A549 (cell line): ENCODE measurements at regions not wholly inside any gene's neighbourhood (a gene's known extent, or its start where the extent isn't known, plus 50 kb on each side); places are given as distances from the start of the nearest gene placed in this dataset.
"Not testable (repeated sequence)": the region's sequence is repeated elsewhere in the genome, so short reads cannot be mapped to it uniquely, and the experiment has no call there.

Experiments
- BHLHE40 ChIP-seq: IDR thresholded peaks from 2 replicates; pipeline ENCODE4 v1.6.1; 2012; ENCODE audit warnings: low read depth, low read length, inconsistent platforms
- CHD2 ChIP-seq: fragments of 150-350 bp; IDR thresholded peaks from 2 replicates; pipeline ENCODE4 v1.6.1; 2014; ENCODE audit warnings: low read length; ENCODE audit not compliant: partially characterized antibody
- HOXB13 ChIP-seq: fragments of 250-450 bp; sonication (Bioruptor Pico); IDR thresholded peaks from 2 replicates; pipeline ENCODE4 v1.5.0; 2020; ENCODE audit warnings: low read depth, mild to moderate bottlenecking, moderate library complexity
- KDM1A ChIP-seq: fragments of 200-600 bp; sonication (generic); IDR thresholded peaks from 2 replicates; pipeline ENCODE4 v1.6.1; 2016; ENCODE audit warnings: low read depth, mild to moderate bottlenecking
- POLR2A ChIP-seq: IDR thresholded peaks from 2 replicates; pipeline ENCODE4 v1.6.1; 2012; ENCODE audit warnings: mild to moderate bottlenecking, low read length
- POLR2AphosphoS2 ChIP-seq: conservative IDR thresholded peaks from 2 replicates; pipeline ENCODE4 v1.6.1; 2012; ENCODE audit warnings: low read length, improper control_type of control experiment, inconsistent platforms
- RAD21 ChIP-seq, 2 experiments: fragments of >200 bp in 1 of 2; sonication (Bioruptor Twin) in 1 of 2; formaldehyde crosslinking in 1 of 2; IDR thresholded peaks in 1 of 2; conservative IDR thresholded peaks in 1 of 2; 2 replicates in 1 of 2; 3 replicates in 1 of 2; pipeline ENCODE4 v1.6.1; 2012 to 2018; ENCODE audit warnings: inconsistent platforms in 1 of 2
- RARB ChIP-seq: fragments of 250-450 bp; sonication (Bioruptor Pico); IDR thresholded peaks from 2 replicates; pipeline ENCODE4 v1.8.0; 2021; ENCODE audit warnings: mild to moderate bottlenecking, moderate library complexity
- RCOR1 ChIP-seq: fragments of 150-350 bp; IDR thresholded peaks from 2 replicates; pipeline ENCODE4 v1.6.1; 2014; ENCODE audit warnings: antibody characterized with exemption, low read length, low read depth
- SMC3 ChIP-seq: fragments of >200 bp; sonication (Bioruptor Twin); formaldehyde crosslinking; IDR thresholded peaks from 3 replicates; pipeline ENCODE4 v1.6.1; 2018; ENCODE audit warnings: inconsistent platforms
- TF ChIP-seq, protein P1 (sequence below): fragments of >200 bp; sonication (Bioruptor Twin); formaldehyde crosslinking; IDR thresholded peaks from 3 replicates; pipeline ENCODE4 v1.5.1; 2016
- TF ChIP-seq, protein P2 (sequence below): IDR thresholded peaks from 2 replicates; pipeline ENCODE4 v1.6.1; 2012; ENCODE audit warnings: low read depth, borderline replicate concordance

DNA sequence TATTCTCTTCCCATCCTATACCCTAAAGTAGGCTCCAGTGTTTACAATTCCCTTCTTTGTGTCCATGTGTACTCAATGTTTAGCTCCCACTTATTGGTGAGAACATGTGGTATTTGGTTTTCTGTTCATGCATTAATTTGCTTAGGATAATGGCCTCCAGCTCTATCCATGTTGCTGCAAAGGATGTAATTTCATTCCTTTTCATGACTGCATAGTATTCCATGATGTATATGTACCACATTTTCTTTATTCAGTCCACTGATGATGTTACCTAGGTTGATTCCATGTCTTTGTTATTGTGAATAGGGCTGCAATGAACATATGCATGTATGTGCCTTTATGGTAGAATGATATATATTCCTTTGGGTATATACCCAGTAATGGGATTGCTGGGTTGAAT lies 119.0 kb upstream of the CENPW start:
- TF ChIP-seq, protein P1, sequence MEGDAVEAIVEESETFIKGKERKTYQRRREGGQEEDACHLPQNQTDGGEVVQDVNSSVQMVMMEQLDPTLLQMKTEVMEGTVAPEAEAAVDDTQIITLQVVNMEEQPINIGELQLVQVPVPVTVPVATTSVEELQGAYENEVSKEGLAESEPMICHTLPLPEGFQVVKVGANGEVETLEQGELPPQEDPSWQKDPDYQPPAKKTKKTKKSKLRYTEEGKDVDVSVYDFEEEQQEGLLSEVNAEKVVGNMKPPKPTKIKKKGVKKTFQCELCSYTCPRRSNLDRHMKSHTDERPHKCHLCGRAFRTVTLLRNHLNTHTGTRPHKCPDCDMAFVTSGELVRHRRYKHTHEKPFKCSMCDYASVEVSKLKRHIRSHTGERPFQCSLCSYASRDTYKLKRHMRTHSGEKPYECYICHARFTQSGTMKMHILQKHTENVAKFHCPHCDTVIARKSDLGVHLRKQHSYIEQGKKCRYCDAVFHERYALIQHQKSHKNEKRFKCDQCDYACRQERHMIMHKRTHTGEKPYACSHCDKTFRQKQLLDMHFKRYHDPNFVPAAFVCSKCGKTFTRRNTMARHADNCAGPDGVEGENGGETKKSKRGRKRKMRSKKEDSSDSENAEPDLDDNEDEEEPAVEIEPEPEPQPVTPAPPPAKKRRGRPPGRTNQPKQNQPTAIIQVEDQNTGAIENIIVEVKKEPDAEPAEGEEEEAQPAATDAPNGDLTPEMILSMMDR, result not testable (repeated sequence)
- not testable (repeated sequence) for TF ChIP-seq POLR2AphosphoS2; BHLHE40; KDM1A; HOXB13; RARB (CRISPR knock-in tag); RAD21 (conservative IDR thresholded peaks at IDR 0.05 in 1 of 2, IDR thresholded peaks at IDR 0.05 in 1 of 2); POLR2A; CHD2; SMC3; RCOR1
- TF ChIP-seq, protein P2, sequence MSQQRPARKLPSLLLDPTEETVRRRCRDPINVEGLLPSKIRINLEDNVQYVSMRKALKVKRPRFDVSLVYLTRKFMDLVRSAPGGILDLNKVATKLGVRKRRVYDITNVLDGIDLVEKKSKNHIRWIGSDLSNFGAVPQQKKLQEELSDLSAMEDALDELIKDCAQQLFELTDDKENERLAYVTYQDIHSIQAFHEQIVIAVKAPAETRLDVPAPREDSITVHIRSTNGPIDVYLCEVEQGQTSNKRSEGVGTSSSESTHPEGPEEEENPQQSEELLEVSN, result not testable (repeated sequence)
